GM18499 (cell line): ENCODE measurements at regions not wholly inside any gene's neighbourhood (a gene's known extent, or its start where the extent isn't known, plus 50 kb on each side); places are given as distances from the start of the nearest gene placed in this dataset.
"Not testable (repeated sequence)": the region's sequence is repeated elsewhere in the genome, so short reads cannot be mapped to it uniquely, and the experiment has no call there.

ENCODE experiments used
- ATAC-seq: cut with Tn5 transposase; IDR thresholded peaks from one replicate; pipeline ENCODE4 v1.9.1; 2021; ENCODE audit warnings: moderate number of reproducible peaks; ENCODE audit not compliant: insufficient read depth, unreplicated experiment

DNA sequence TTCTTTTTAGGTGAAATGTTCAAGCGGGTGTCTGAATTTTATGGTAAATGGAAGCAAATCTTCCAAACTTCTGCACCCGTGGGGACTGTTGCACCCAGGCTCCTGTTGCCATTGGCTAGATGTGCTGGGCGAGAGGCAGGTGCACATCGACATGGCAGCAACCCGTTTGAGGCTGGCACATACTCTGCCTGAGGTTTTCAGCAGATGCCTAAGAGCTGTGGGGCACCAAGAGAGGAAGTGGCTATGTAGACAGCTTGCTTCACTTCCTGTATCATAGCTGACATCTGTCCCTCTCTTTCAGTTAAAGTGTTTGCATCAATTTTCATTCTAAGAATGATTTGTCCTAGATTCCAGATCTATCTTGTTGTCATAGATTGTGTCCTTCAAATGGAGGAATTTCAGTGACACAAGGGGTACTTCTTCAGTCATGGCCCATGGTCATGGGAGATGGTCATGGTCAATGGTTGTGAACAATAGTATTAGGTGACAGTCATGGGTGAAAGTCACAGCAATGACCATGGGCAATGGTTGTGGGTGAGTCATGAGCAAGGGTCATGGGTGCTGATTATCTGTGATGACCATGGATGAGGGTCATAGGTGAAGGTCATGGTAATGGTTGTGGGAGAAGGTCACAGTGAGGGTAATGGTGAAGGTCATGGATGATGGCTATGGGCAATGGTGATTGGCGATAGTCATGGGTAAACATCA, 115.1 kb upstream of the IRX4 start:
- ATAC-seq, result no peak

DNA sequence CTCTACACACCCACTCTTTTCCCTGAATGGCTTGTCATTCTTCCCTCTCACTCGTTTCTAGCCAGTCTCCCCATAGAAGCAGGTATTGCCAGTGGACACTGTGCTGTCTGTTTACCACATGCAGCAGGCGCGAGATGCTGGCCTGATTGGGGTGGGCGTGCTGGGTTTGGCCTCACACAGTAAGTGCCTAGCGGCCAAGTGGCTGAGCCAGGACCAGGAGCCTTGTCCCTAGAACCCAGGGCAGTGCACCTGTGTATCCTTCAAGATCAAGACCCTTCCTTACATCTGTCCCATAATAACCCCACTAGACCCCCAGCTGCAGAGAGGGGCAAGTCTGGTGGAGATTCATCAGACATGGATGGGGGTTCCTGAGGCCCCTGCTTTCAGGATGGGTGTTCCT, 112.8 kb upstream of the IRX4 start:
- ATAC-seq, result no peak

DNA sequence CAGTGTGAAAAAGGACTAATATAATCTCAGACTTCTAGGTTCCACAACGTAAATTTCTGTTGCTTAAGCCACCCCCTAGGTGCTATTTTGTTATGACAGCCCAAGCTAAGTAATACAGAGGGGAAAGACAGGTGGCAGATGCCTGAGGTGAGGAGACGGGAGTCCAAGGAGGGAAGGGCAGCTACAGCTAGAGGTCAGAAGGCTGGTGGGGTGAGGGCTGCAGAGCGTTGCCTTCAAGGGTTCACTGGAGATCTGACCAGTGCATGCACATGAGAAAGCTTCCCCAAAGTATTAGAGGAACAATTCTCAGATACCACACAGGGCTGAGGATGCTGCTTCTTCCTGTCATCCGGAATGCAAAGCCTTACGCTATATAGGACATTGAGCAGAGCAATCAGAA, 104.7 kb upstream of the IRX4 start:
- ATAC-seq, result no peak

DNA sequence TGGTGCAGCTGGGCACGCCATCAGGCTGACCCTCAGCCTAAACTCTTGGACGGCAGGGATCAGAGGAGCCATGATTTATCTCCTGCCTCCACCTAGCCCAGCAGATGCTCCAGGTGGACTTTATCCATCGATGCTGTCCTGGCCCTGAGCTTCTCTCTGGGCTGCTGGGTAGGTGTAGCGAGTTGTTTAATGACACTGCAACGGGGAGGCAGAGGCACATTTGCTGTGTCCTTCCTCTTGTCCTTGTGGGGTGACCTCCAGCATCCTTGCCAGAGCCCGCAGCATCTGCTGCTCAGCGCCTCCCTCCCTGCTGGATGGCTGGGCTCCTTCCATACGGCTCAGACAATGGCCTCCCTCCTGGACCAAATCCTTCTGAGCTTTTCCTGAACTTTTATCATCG, 103.1 kb upstream of the IRX4 start:
- no peak for ATAC-seq

DNA sequence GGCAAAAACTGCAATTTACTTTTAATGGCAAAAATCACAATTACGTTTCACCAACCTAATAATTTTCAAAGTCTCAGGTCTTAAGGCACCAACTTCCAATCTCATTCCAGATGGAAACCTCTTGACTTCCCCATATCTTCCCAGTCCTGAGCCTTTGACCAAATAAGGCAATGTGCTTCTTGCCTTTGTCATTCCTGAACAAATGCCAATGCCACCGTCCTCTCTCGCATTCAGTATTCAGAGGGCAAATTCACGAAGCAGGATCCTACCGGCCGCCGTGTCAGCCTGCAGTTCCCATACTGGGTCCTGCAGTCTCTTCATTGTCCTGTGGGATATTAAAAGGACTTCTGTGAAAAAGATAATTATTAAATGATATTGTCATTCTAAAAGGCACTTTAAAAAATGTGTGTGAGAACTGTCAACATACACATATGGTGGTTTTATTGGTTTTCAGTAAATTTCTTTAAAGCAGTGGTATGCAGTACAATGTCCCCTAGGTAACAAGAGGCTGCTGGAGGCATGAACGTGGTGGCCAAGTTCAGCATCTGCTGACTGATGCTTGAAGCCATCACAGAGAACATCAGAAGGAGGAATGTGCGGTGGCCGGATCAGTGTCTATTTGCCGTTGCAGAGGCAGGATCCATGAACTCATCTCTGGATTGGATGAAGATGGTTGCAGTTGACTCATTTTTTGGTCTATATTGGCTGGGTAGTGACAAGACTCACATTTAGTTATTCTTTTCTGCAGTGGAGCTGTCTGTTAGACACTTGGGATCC, 101.4 kb upstream of the IRX4 start:
- no peak for ATAC-seq

DNA sequence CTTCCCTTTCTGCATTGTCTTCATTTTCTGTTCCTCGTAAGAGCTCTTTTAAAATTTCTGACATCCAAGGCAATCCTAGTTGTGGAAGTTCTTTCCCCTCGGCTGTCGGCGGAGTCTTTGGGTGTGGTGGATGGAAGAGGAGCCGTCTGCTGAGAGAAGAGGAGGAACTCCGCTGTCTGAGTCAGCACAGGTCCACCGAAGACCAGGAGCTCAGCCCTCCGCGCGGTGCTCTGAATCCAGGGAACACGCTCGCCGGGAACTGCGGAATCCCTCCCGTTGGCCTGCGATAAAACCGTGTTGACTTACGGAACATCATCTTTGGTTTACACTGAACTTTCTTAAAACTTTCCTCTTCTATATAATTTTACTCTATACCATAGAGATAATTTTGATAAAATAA, 100.7 kb upstream of the IRX4 start:
- ATAC-seq, result no peak

DNA sequence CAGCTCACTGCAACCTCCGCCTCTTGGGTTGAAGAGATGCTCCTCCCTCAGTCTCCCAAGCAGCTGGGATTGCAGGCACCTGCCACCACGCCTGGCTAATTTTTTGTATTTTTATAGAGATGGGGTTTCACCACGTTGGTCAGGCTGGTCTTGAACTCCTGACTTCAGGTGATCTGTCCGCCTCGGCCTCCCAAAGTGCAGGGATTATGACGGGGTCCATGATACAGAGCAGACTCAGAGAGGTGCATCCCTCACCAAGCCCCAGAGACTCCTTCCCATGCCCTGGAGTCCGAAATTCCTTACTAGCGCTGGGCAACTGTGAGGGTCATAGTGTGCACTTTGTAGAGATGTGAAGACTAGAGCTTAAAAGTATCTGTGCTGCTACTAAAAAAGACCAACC, 99.8 kb upstream of the IRX4 start:
- not testable (repeated sequence) for ATAC-seq

DNA sequence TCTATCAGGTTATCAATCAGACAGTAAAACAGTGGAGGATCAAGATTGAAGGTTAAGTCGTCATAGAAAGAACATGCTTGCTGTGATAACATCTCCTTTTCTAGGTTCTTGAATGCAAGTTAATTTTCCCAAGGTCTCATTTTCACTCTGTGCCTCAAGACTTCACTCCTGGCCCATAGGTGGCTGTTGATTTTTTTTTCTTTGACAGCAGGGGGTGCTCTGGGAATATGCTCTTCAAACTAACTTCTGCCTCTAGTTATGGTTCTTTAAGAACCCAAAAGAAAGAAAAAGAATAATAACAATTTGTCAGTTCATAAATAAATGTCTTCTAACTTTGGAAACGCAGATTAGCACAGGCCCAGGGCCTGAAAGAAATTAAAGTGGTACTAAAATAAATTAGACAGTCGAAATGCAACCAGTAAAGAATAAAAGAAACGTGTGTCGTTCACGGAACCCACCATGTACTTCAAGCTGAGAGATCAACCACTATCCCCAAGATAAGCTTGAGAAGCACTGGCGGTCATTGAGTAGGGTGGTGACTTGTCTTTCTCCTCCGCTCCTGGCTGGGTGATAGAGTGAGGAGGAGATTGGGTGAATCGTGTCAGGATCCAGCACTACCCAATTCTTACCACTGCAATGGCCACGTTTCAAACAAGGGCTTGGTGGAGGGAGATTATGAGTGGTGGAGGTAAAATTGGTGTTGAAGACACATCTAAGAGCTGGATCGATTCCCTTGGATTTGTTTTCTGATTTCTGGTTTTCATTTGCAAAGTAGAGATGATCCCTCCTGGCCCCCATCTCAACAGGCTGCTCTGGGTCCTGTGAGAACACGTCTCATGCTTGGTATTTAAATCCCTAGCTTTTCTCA, 93.4 kb upstream of the IRX4 start:
- no peak for ATAC-seq

DNA sequence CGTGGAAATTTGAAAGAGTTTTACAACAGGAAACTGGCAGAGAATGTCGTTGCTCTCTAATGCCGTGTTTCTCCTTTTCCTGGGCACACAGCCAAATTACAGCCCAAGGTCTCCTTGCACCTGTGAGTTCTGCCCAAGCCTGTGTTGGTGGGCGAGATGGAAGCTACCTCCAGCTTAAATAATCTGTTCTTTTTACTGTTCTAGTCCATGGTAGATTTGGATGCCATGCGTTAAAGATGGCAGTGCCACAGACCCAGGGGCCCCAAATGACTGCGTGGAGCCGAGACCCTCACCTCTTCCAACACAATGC, 92.6 kb upstream of the IRX4 start:
- ATAC-seq, result no peak

DNA sequence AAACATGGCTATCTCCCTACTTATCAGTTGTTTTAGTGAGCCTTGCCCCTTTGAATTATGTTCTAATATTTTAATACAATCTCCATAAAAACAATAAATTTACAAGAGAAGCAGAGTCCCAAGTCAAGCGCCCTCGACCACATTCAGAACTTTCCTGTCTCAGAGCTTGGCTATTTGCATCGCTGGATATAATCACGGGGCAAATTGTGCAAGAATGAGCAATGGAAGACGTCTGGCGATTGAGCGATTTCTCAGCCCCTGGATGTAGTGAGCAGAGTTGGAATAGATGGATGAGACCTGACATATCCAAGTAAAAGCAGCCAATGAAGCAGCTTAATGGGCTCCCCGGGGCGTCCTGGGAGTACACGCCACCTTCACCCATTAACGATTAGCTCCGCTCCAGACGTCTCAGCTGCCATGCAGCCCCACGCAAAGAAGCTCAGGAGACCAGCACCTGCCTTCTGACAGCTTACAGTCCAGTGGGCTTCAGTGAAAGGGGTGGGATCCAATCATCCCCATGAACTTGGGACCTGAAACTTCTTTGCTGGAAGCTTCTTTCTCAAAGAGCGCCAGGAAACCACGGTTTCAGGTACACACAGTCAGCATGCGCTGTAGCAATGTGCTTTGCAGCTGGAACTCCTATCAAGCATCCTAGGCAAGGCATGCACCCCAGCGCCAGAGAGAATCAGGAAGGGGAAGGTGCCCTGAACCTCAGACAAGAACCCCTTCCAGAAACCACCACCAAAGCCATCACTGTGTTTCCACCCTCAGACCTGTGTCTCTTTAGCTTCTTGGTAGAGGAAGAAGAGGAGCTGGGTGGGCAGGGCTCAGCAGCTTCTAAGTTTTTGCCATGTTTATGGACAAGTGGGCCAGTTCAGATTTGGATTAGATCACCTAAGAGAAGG, 92.0 kb upstream of the IRX4 start:
- no peak for ATAC-seq

DNA sequence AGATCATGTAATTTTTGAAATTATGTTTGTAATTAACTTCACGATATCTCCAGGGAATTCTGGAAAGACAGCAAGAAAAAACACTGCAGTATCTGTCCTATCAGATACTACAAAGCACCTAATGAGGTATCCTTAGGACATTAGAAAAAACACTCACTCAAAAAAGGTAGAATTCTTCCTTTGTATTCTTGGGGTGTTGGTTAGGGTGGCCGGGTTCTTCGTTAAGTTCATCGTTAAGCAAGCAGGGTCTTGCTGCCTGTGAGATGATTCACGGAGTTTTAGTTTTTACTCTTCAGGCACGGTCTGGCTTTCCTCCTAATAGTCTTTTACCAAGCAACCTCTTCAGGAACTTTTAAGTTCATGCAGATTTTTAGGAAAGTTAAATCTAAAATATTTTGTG, 91.4 kb upstream of the IRX4 start:
- no peak for ATAC-seq

DNA sequence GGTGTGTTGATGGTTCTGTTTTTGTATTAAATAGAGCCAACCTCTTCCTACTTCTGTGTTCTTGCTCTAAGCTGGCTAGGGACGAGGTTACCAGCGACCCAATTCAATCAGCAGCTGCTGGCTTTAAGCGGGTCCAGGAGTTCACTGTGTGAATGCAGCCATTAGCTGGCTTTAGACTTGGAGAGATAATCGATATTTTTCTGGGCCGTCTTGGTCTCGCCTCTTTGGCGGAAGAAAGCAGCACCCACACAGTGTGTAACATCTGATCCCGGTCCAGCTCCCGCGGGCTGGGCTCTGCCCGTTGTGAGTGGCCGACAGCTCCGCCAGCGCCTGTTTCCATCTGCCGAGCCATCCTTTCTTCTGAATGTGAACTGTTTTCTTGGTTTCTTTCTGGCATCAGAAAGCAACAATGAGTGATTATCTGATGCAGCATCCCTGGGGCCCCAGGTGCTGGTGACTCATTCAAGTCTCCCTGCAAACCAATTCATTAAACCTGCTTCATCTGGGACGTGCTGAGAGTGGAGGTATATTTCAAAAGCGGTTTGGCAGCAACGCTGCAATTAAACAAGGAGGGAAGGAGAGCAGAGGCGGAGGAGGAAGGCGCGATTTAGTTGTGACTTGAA, 90.8 kb upstream of the IRX4 start:
- no peak for ATAC-seq

DNA sequence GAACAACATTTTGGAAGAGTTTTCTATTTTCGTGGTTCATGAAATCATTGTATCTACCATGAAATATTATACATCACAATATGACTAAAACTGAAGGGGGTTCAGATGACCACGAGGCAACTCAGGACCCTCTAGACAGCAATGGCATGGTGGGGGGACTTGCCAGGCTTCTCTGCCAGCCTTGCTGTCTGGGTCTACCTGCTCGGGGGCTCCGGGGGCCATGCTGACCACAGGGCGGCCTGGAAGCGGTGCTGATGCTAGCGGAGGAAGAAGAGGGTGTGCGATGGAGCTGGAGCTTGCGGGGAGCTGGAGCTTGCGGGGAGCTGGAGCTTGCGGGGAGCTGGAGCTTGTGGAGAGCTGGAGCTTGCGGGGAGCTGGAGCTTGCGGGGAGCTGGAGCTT, 89.2 kb upstream of the IRX4 start:
- ATAC-seq, result no peak

DNA sequence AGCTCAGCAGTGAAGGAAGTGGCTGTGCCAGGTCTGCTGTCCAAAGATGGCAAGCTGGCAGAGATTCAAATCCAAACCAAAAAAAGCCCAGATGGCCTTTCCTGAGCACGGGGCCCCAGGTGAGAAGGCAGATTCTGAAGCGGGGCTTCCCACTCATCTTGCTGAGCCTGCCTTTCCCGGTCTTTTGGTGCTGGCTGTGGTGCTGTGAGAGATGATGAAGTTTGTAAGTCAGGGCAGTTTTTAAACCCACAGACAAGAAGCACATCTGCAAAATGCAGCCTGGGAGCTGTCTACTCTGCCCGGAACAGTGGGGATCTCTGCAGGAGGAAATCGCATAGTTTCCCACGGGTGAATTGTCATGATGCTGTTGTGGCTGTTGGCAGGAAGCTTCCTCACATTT, 85.0 kb upstream of the IRX4 start:
- no peak for ATAC-seq

DNA sequence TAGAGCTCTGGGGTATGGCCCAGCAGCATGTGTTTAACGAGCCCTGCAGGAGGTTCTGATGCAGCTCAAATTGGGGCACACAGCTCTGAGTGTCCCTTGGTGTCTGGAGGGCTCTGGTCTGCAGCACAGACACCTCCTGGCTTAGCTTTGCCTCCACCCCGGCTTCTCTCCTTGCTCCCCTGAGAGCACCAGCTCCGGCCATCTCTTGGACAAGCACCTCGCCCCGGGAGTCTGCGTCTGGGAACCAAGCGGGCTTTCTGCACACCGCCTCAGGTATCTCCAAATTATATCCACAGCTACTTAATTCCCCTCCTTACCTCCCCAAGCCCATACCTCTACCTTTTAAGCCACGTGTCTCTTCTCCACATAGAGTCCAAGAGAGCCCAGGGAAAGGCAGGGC, 83.7 kb upstream of the IRX4 start:
- ATAC-seq, result no peak

DNA sequence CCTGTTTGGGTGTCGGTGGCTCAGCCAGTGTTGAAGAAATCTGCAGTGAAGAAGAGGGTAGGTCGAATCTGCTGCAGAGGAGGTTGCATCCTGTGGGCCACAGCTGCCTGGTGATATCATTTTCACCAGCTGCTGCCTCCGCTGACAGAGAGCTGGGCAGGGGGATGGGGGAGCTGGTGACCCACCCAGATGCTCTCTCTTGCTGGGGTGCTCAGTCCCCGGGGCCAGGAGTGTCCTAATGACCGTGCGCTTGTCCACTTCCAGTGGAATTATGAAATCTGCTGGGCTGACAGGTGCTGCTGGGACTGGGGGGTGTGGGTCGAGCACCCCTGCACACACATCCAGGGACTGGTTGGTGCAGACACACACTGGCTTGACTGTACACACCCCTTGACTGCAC, 83.2 kb upstream of the IRX4 start:
- no peak for ATAC-seq

DNA sequence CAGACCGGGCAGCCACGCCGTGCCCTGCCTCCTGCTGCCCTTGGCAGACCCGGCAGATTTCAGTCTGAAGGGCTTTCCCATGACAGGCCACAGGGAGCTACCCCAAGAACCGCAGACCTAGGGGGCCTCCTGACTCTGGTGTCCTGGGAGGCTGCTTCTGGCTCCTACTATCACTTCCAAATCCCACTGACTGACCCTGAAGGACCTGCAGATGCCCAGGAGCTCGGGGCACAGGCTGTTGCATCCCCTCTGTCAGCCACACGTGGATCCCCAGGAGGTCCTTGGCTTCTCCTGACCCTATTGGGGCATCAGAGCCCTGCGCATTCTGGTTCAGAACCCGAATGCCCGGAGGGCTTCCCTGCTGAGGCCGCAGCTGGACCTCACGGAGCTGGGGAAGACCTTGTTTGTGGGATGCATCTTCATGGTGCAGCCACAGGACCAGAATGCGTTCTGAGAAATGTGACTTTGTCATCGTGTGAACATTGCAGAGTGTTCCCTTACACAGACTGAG, 81.3 kb upstream of the IRX4 start:
- no peak for ATAC-seq

DNA sequence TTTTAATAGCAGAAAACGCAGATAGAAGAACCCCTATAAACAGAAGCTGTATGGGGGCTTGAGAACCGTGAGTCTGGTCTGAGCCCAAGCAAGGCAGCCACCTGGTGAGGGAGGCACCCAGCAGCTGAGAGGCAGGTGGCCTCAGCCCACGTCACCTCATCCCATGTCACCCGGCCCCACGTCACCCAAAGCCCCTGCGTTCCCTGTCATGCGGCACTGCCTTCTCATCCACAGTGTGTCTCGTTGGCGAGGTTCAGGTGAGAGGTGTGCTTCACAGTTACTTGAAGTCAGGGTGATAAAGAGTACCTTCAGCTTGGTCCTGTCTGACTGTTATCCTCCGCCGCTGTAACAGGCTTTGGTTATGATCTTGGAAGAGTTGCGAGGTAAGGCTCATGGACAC, 80.6 kb upstream of the IRX4 start:
- no peak for ATAC-seq

DNA sequence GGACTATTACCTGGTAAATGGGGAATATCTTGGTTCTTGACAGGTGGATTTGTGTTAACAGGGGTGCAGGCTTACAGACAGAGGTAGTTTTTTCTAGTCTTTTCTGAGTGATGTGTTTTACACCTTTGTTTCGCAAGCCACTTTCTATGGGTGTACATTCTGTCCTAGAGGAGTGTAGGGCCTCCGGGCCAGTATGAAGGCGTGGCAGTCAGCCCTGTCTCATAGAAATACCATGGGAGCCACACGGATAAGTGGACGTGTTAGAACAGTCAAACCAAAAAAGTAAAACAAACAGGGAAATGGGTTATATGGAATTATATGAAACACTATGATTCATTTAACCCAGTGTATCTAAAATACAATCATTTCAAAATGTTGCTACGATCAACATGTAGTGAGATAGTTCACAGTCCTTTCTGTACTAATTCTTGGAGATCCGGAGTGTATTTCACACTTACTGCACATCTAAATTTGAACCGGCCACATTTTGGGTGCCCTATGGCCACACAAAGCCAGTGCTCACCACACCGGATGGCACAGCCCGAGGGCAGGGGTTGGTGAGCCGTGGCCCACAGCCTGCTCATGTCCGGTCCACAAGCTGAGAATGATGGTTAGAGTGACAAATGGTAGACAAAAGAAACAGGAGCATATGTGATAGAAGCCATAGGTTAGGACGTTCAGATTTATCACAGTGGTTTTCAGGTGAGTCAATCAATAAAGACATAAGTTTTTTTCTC, 80.1 kb upstream of the IRX4 start:
- ATAC-seq, result no peak
